ENCODE measurements at regions not wholly inside any gene's neighbourhood (a gene's known extent, or its start where the extent isn't known, plus 50 kb on each side); places are given as distances from the start of the nearest gene placed in this dataset.

DNA sequence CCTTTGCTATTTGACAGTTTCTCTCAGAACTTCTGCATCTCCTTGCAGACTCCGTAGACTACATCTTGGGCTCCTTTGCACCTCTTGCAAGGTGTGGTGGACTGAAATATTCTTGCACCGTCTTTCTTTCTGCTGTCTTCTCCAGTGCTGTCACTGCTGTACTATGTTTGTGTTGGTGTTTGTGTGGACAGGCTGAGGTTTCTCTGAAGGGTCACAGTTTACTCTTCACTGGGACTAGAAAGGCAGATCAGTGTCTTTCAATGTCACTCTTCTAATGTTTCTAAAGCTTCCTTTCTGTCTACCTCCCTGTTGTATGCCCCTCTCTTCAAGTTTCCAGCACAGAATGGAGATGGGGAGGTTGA, 410.0 kb upstream of the CD180 start:
- TF ChIP-seq POLR2A (IDR thresholded peaks at IDR 0.05) (no peak), CTCF (IDR thresholded peaks at IDR 0.05) (no peak), POLR2AphosphoS5 (IDR thresholded peaks at IDR 0.05) (no peak)
